HEK293T (cell line): ENCODE measurements at regions not wholly inside any gene's neighbourhood (a gene's known extent, or its start where the extent isn't known, plus 50 kb on each side); places are given as distances from the start of the nearest gene placed in this dataset.

ENCODE experiments used
- CTCF ChIA-PET: fragments of 350-600 bp; formaldehyde crosslinking; extraction: SDS; loops from one replicate; lab custom pipeline; 2021; ENCODE audit warnings: antibody characterized with exemption, inconsistent platforms; lab: Yijun Ruan, JAX
- POLR2A ChIA-PET: fragments of 350-600 bp; formaldehyde crosslinking; extraction: SDS; loops from one replicate; lab custom pipeline; 2020; ENCODE audit warnings: antibody characterized with exemption, inconsistent platforms; lab: Yijun Ruan, JAX
- DNase-seq: peaks from one replicate; pipeline ENCODE4 v3.0.0; 2012; ENCODE audit warnings: mixed read lengths; ENCODE audit errors: extremely low spot score
- ARNT ChIP-seq: fragments of 450-650 bp; IDR thresholded peaks from 2 replicates; pipeline ENCODE4 v1.6.1; 2017; ENCODE audit warnings: mild to moderate bottlenecking
- BHLHE40 ChIP-seq: fragments of 450-650 bp; IDR thresholded peaks from 2 replicates; pipeline ENCODE4 v1.6.1; 2016; ENCODE audit warnings: mild to moderate bottlenecking, moderate library complexity, borderline replicate concordance
- CTBP1 ChIP-seq: fragments of 450-650 bp; IDR thresholded peaks from 2 replicates; pipeline ENCODE4 v1.6.1; 2016; ENCODE audit warnings: borderline replicate concordance
- ELF4 ChIP-seq: fragments of 450-650 bp; IDR thresholded peaks from 2 replicates; pipeline ENCODE4 v1.6.1; 2017; ENCODE audit warnings: antibody characterized with exemption
- FOXA1 ChIP-seq: fragments of 450-650 bp; IDR thresholded peaks from 2 replicates; pipeline ENCODE4 v1.6.1; 2016; ENCODE audit warnings: mild to moderate bottlenecking
- FOXK2 ChIP-seq: fragments of 450-650 bp; IDR thresholded peaks from 2 replicates; pipeline ENCODE4 v1.6.1; 2016; ENCODE audit warnings: mild to moderate bottlenecking
- FOXM1 ChIP-seq: fragments of 450-650 bp; IDR thresholded peaks from 2 replicates; pipeline ENCODE4 v1.6.1; 2017; ENCODE audit warnings: mild to moderate bottlenecking, borderline replicate concordance
- HDGF ChIP-seq: fragments of 450-650 bp; IDR thresholded peaks from 2 replicates; pipeline ENCODE4 v1.6.1; 2017; ENCODE audit warnings: antibody characterized with exemption, borderline replicate concordance
- L3MBTL2 ChIP-seq: fragments of 450-650 bp; conservative IDR thresholded peaks from 2 replicates; pipeline ENCODE4 v1.6.1; 2016; ENCODE audit warnings: mild to moderate bottlenecking
- LEF1 ChIP-seq: fragments of 450-650 bp; IDR thresholded peaks from 2 replicates; pipeline ENCODE4 v1.6.1; 2017; ENCODE audit warnings: mild to moderate bottlenecking, borderline replicate concordance
- NFRKB ChIP-seq: fragments of 450-650 bp; IDR thresholded peaks from 2 replicates; pipeline ENCODE4 v1.6.1; 2016; ENCODE audit warnings: mild to moderate bottlenecking, moderate library complexity
- PKNOX1 ChIP-seq: fragments of 450-650 bp; IDR thresholded peaks from 2 replicates; pipeline ENCODE4 v1.6.1; 2016
- SP1 ChIP-seq: fragments of 450-650 bp; IDR thresholded peaks from 2 replicates; pipeline ENCODE4 v1.6.1; 2017
- SUZ12 ChIP-seq: fragments of 450-650 bp; IDR thresholded peaks from 2 replicates; pipeline ENCODE4 v1.6.1; 2016; ENCODE audit warnings: mild to moderate bottlenecking
- TARDBP ChIP-seq: fragments of 450-650 bp; IDR thresholded peaks from 2 replicates; pipeline ENCODE4 v1.6.1; 2016
- ZNF384 ChIP-seq: fragments of 450-650 bp; IDR thresholded peaks from 2 replicates; pipeline ENCODE4 v1.6.1; 2016

GRCh38 chr10:96772196-96772595 lies 51.9 kb upstream of the PIK3AP1 start:
- TF ChIP-seq SUZ12 (no peak), TARDBP (no peak), SP1 (no peak), CTBP1 (no peak), LEF1 (no peak), NFRKB (no peak), ARNT (no peak), FOXK2 (no peak), L3MBTL2 (no peak), ZNF384 (no peak), FOXA1 (no peak), ELF4 (no peak), HDGF (no peak), PKNOX1 (no peak), FOXM1 (no peak)
- no peak for DNase-seq
- POLR2A ChIA-PET: no interaction called here
- CTCF ChIA-PET: no interaction called here

GRCh38 chr10:96770987-96771386 lies 50.7 kb upstream of the PIK3AP1 start:
- DNase-seq: no peak
- no peak for TF ChIP-seq BHLHE40
- no peak for TF ChIP-seq L3MBTL2
- TF ChIP-seq CTBP1: no peak
- no peak for TF ChIP-seq LEF1
- no peak for TF ChIP-seq FOXK2
- TF ChIP-seq PKNOX1: no peak
- TF ChIP-seq SP1: no peak
- no peak for TF ChIP-seq TARDBP
- no peak for TF ChIP-seq HDGF
- no peak for TF ChIP-seq SUZ12
- POLR2A ChIA-PET: no interaction called here
- CTCF ChIA-PET: interaction anchor here (0.7 kb wide), 1 partner anchor 547 kb away, joined by 6 read pairs; no protein-coding TSS in a partner anchor
